Left renal cortex interstitium (tissue), 4 donors: ENCODE measurements at regions not wholly inside any gene's neighbourhood (a gene's known extent, or its start where the extent isn't known, plus 50 kb on each side); places are given as distances from the start of the nearest gene placed in this dataset.
"Not testable (repeated sequence)": the region's sequence is repeated elsewhere in the genome, so short reads cannot be mapped to it uniquely, and the experiment has no call there.

Experiments used
- DNase-seq, 4 donors: peaks; one replicate each; pipeline ENCODE4 v3.0.0-alpha.2; 2013; ENCODE audit warnings: low read depth in 4 of 4, low spot score in 2 of 4, missing footprints in 1 of 4

GRCh38 chr15:89023311-89023961, 64.8 kb upstream of the ABHD2 start:
- DNase-seq, result no peak

GRCh38 chr15:89024418-89024817, 63.8 kb upstream of the ABHD2 start:
- DNase-seq, result no peak

DNA sequence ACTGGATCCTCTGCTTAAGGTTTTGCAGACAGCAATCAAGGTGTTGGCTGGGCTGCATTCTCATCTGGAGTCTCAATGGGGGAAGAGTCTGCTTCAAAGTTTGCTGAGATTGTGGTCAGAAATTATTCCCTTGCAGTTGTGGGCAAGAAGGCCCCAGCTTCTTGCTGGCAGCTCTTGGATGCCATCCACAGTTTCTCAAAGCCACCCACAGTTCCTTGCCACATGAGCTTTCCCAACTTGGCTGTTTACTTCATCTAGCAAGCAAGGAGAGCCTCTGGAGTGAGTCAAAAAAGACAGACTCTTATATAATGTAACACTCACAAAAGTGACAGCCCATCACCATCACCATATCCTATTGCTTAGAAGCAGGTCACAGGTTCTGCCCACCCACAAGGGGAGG, 62.1 kb upstream of the ABHD2 start:
- DNase-seq, result no peak

DNA sequence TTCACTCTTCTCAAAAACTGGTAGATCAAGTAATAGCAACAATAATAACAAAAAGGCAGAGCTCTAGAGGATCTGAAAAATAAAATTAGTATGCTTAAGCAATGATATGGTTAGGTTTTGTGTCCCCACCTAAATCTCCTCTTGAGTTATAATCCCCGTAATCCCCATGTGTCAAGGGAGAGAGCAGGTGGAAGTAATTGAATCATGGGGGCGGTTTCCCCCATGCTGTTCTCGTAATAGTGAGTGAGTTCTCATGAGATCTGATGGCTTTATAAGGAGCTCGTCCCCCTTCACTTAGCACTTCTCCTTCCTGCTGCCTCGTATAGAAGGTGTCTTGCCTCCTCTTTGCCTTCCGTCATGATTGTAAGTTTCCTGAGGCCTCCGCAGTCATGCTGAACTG, 60.2 kb upstream of the ABHD2 start:
- DNase-seq, result no peak

DNA sequence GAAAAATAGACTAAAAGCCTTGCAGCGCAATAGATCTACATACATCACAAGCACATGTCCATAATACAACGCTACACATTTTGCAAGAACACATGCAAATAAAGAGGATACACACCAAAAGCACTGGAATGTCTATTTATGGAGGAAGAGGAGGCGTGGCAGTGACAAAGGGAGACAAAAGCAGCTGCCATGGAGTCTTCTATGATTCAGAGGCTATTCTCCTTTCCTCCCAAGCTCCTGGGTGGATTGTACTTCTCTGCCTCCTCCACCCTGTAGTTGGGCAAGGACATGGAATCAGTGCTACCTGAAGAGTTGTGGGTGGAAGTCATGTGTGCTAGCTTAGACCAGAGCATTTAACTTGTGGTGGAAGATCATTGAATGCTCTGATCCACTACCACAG, 57.9 kb upstream of the ABHD2 start:
- no peak for DNase-seq

GRCh38 chr15:89031637-89032285, 56.5 kb upstream of the ABHD2 start:
- not testable (repeated sequence) for DNase-seq

DNA sequence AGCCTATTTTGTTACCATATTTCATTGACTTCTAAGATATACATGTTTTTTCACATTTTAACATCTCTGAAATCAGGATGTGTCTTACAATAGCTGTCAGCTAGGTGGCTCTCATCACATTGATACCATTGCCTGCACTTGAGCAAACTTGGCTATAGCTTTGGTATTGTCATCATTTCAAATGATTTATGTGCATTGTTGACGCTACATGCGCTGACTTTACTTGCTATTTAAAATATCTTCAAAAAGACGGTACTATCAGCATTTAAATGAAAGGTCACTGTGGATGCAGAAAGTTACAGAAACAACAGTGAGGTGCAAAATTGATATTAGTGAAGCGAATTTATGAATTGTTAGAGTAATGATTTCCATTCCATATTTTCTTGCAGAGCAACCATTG, 54.0 kb upstream of the ABHD2 start:
- DNase-seq, result no peak

DNA sequence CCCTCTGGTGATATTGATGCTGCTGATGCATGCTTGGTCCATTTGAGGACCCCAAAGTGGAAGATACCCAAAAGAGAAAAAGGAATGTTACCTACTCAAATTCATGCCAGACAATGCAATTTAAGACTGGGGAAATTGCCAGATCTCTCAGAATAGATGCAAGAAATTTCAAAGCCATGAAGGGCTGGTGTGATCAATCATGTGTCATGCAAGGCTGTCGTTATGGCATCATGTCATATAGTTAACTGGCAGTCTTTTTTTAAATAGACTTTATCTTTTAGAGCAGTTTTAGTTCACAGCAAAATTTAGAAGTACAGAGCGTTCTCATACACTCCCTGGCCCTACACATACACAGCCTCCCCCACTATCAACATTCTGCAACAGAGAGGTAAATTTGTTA, 53.1 kb upstream of the ABHD2 start:
- no peak for DNase-seq

- no peak for DNase-seq
Observed at GRCh38 chr15:89035658-89036057, 52.6 kb upstream of the ABHD2 start.

DNA sequence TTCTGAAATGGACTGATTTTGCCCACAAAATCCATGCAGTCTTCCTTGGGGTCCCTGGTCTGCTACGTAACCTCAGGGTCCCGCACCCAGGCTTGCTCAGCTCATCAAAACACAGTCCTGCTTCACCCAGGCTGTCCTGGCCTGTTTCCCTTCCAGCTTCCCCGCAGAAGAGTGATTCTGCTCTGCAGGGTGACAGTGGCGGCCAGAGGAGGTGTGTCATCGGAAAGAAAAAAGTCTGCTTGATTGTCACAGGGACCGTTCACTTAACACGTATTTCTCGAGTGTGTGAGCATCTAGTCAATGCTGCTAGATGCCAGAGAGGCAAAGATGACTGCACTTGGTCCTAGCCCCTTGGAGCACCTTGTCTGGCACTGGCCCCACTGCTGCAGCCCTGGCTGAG, 50.1 kb upstream of the ABHD2 start:
- no peak for DNase-seq
